ENCODE measurements at regions not wholly inside any gene's neighbourhood (a gene's known extent, or its start where the extent isn't known, plus 50 kb on each side); places are given as distances from the start of the nearest gene placed in this dataset.
A peak's percentile ranks its signal among the peaks of the same experiment; 100 is the strongest.
"Not testable (repeated sequence)": the region's sequence is repeated elsewhere in the genome, so short reads cannot be mapped to it uniquely, and the experiment has no call there.

DNA sequence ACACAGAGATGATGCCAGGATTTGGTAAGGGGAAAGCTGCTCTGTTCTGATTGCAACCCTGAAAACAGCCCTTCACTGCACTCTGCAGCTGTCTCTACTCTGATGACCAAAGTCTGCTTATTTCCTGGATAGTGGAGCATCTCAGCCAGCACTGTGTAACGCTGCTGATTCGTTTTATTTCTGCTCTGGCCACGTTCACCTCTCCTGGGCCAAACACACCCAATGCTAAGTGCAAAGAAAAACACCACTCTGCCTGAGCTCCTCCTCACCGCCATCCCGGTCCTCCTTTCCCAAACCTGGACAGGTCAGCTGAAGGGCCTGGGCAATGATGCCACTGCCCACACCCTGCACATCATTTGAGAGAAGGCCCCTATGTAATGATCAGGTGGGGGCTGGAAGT, 529.3 kb upstream of the B3GAT1 start:
- no peaks in the 10 kb centered on the region for H3K36me3 ChIP-seq
- no peak overlapping the region for H3K27ac ChIP-seq (replicated peaks in 1 of 4)
- H3K4me3 ChIP-seq: no peak overlapping the region
- TF ChIP-seq, protein P1, sequence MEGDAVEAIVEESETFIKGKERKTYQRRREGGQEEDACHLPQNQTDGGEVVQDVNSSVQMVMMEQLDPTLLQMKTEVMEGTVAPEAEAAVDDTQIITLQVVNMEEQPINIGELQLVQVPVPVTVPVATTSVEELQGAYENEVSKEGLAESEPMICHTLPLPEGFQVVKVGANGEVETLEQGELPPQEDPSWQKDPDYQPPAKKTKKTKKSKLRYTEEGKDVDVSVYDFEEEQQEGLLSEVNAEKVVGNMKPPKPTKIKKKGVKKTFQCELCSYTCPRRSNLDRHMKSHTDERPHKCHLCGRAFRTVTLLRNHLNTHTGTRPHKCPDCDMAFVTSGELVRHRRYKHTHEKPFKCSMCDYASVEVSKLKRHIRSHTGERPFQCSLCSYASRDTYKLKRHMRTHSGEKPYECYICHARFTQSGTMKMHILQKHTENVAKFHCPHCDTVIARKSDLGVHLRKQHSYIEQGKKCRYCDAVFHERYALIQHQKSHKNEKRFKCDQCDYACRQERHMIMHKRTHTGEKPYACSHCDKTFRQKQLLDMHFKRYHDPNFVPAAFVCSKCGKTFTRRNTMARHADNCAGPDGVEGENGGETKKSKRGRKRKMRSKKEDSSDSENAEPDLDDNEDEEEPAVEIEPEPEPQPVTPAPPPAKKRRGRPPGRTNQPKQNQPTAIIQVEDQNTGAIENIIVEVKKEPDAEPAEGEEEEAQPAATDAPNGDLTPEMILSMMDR (IDR thresholded peaks at IDR 0.05): no peak
- no peak for TF ChIP-seq POLR2AphosphoS5 (IDR thresholded peaks at IDR 0.05)
- TF ChIP-seq POLR2A (IDR thresholded peaks at IDR 0.05; ENCODE audit: low read depth): no peak
- no peak for TF ChIP-seq EP300 (IDR thresholded peaks at IDR 0.05)
- H3K4me1 ChIP-seq: no peaks in the 10 kb centered on the region
- intact Hi-C loops (cut with DNase I): no loop called here
- no peaks in the 10 kb centered on the region for H3K9me3 ChIP-seq
- WGBS: 61% methylated on average over 5 of the region's 5 CpGs
- no peak for DNase-seq (ENCODE audit: extremely low spot score)
- H3K27me3 ChIP-seq: peaks cover 0 to 33% (median 0%) of the 10 kb centered on the region in 4 donors

DNA sequence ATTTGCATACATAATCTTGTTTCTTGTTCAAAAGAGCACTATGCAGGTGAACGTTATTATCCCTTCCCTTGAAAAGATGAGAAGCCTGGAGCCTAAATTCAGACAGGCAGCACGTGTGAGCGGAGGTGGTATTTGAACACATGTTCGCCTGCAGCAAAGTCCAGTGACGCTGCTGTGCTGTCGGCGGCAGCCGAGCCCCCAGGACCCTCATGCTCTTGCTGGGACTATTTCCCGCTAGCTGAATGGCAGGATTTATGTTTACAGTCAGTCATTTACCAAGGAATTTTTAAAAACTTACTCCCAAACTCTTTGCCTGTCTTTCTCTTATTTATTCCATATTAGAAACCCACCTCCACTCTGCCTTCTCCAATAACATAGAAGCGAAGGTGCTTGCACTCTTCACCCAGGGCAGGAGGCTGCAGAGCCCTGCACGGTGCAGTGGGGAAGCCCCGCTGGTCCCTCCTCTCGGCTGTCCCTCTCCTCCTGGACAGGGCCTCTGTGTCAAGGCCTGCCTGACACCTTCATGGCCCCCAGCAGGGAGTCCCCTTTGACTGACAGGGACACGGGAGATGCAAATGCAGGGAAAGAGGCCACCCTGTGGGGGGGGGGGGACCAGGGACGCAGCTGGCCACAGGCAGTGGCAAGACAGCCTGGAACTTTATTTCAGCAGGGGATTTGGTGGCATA, 528.5 kb upstream of the B3GAT1 start:
- no peak overlapping the region for H3K4me3 ChIP-seq
- H3K36me3 ChIP-seq: no peaks in the 10 kb centered on the region
- H3K9me3 ChIP-seq: no peaks in the 10 kb centered on the region
- no peak for DNase-seq (ENCODE audit: extremely low spot score)
- H3K27ac ChIP-seq (replicated peaks in 1 of 4): no peak overlapping the region
- intact Hi-C loops (cut with DNase I): no loop called here
- no peak for TF ChIP-seq POLR2AphosphoS5 (IDR thresholded peaks at IDR 0.05)
- TF ChIP-seq, protein P1 (IDR thresholded peaks at IDR 0.05): no peak
- 89% methylated on average over 14 of the region's 15 CpGs for WGBS
- peaks cover 0 to 33% (median 0%) of the 10 kb centered on the region in 4 donors for H3K27me3 ChIP-seq
- H3K4me1 ChIP-seq: no peaks in the 10 kb centered on the region

DNA sequence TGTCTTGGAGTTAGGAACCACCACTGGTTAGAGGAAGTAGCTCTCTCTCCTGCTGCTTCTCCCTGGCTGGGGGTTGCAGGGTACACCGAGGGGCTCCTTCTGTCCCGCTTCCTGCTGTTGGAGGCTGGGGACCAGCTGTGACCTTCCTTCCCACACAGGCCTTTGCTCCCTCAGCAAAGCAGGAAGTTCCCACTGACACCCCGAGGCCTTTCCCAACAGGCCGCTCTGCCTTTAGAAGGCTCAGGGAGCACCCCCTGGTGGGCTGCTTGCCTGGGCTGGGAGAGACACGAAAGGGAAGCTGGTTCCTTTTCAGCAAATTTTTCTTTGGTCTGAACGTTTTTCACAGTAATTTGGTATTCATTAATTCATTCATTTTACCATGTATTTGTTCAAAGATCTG, 527.9 kb upstream of the B3GAT1 start:
- Histone ChIP-seq H3K4me1 (no peaks in the 10 kb centered on the region), H3K27ac (replicated peaks in 1 of 4) (no peak overlapping the region), H3K9me3 (no peaks in the 10 kb centered on the region), H3K27me3 (peaks cover 0 to 33% (median 0%) of the 10 kb centered on the region in 4 donors), H3K36me3 (no peaks in the 10 kb centered on the region), H3K4me3 (no peak overlapping the region)
- intact Hi-C loops (cut with DNase I): no loop called here
- TF ChIP-seq, protein P1 (IDR thresholded peaks at IDR 0.05): peak in 1 of 3 experiments; percentile 16
- TF ChIP-seq POLR2A (IDR thresholded peaks at IDR 0.05; ENCODE audit: low read depth): no peak
- WGBS: 51% methylated on average over 6 of the region's 6 CpGs
- DNase-seq (ENCODE audit: extremely low spot score): no peak

DNA sequence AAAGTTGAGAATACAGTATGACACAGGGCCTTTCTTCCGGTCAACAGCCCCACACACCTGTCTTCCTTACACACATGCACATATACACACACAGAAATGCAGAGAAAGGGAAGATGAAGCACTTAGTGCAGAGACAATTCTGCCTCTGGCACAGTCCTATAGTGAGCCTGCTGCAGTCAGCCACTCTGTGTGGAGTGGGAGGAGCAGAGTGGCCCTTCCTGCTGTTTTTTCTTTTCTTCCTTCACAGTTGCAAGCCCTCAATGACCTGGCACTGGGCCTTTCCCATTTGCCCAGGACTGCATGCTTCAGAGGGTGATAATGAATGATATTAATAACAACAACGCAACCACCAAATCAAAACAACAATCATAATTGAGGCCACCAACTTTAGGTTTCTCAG, 527.0 kb upstream of the B3GAT1 start:
- Histone ChIP-seq H3K9me3 (no peaks in the 10 kb centered on the region), H3K4me1 (no peaks in the 10 kb centered on the region), H3K27me3 (peaks cover 0 to 30% (median 0%) of the 10 kb centered on the region in 4 donors), H3K36me3 (no peaks in the 10 kb centered on the region), H3K27ac (replicated peaks in 1 of 4) (no peak overlapping the region), H3K4me3 (no peak overlapping the region)
- DNase-seq (ENCODE audit: extremely low spot score): no peak
- TF ChIP-seq POLR2AphosphoS5 (IDR thresholded peaks at IDR 0.05) (no peak), POLR2A (IDR thresholded peaks at IDR 0.05; ENCODE audit: low read depth) (no peak), EP300 (IDR thresholded peaks at IDR 0.05) (no peak)
- TF ChIP-seq, protein P1 (IDR thresholded peaks at IDR 0.05): no peak
- intact Hi-C loops (cut with DNase I): no loop called here
- 94% methylated on average over 2 of the region's 2 CpGs for WGBS

DNA sequence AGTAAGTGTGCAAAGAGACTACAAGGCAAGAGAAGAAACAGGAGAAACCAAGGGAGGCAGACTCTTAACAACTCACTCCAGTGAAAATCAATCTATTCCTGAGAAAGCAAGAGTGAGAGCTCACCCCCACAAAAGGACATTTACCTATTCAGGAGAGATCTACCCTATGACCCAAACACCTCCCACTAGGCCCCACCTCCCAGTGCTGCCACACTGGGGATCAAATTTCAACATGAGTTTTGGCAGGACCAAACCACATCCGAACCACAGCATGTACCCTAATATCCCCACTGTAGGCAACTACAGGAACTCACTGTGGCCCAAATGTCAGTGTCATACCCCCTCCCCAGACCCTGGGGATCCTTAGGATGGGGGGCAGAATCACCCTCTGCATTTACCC, 526.2 kb upstream of the B3GAT1 start:
- TF ChIP-seq POLR2A (IDR thresholded peaks at IDR 0.05; ENCODE audit: low read depth): no peak
- TF ChIP-seq, protein P1 (IDR thresholded peaks at IDR 0.05): no peak
- Histone ChIP-seq H3K4me3 (no peak overlapping the region), H3K36me3 (no peaks in the 10 kb centered on the region), H3K4me1 (no peaks in the 10 kb centered on the region), H3K9me3 (no peaks in the 10 kb centered on the region), H3K27ac (replicated peaks in 1 of 4) (no peak overlapping the region), H3K27me3 (peaks cover 0 to 25% (median 0%) of the 10 kb centered on the region in 4 donors)
- 57% methylated on average over 1 of the region's 1 CpG for WGBS
- DNase-seq (ENCODE audit: extremely low spot score): no peak
- intact Hi-C loops (cut with DNase I): no loop called here

DNA sequence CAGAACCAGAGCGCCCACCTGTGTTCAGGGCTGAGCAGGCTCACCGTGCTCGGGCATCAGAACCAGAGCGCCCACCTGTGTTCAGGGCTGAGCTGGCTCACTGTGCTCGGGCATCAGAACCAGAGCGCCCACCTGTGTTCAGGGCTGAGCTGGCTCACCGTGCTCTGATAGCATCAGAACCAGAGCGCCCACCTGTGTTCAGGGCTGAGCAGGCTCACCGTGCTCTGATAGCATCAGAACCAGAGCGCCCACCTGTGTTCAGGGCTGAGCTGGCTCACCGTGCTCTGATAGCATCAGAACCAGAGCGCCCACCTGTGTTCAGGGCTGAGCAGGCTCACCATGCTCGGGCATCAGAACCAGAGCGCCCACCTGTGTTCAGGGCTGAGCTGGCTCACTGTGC, 525.2 kb upstream of the B3GAT1 start:
- H3K4me1 ChIP-seq; H3K9me3 ChIP-seq; H3K36me3 ChIP-seq; H3K4me3 ChIP-seq; intact Hi-C loops (cut with DNase I); H3K27ac ChIP-seq (replicated peaks in 1 of 4); DNase-seq (ENCODE audit: extremely low spot score): not testable (repeated sequence)
- peaks cover 0 to 29% (median 0%) of the 10 kb centered on the region in 4 donors for H3K27me3 ChIP-seq
- WGBS: 92% methylated on average over 10 of the region's 14 CpGs

Data from esophagus muscularis mucosa (tissue), 4 donors.